GM06990 (cell line): ENCODE measurements at regions not wholly inside any gene's neighbourhood (a gene's known extent, or its start where the extent isn't known, plus 50 kb on each side); places are given as distances from the start of the nearest gene placed in this dataset.
"Not testable (repeated sequence)": the region's sequence is repeated elsewhere in the genome, so short reads cannot be mapped to it uniquely, and the experiment has no call there.

Experiments
- DNase-seq: peaks from one replicate; pipeline ENCODE4 v3.0.0-alpha.2; 2011; ENCODE audit not compliant: insufficient read length; ENCODE audit errors: extremely low read depth
- H3K27me3 ChIP-seq: replicated peaks from 2 replicates; pipeline ENCODE4 v1.6.0; 2011; ENCODE audit warnings: low read length; ENCODE audit not compliant: control insufficient read depth, insufficient read depth
- H3K36me3 ChIP-seq: 2 replicates; pipeline ENCODE4 v1.5.1; 2011; ENCODE audit warnings: low read length; ENCODE audit not compliant: control insufficient read depth, insufficient read depth
- H3K4me3 ChIP-seq: replicated peaks from 2 replicates; pipeline ENCODE4 v1.5.1; 2011; ENCODE audit warnings: low read depth, mild to moderate bottlenecking, control low read depth, low read length
- CTCF ChIP-seq: IDR thresholded peaks from 2 replicates; pipeline ENCODE4 v1.5.1; 2011; ENCODE audit warnings: low read length, control low read depth, mild to moderate bottlenecking, inconsistent platforms; ENCODE audit not compliant: insufficient read depth, poor library complexity, severe bottlenecking

DNA sequence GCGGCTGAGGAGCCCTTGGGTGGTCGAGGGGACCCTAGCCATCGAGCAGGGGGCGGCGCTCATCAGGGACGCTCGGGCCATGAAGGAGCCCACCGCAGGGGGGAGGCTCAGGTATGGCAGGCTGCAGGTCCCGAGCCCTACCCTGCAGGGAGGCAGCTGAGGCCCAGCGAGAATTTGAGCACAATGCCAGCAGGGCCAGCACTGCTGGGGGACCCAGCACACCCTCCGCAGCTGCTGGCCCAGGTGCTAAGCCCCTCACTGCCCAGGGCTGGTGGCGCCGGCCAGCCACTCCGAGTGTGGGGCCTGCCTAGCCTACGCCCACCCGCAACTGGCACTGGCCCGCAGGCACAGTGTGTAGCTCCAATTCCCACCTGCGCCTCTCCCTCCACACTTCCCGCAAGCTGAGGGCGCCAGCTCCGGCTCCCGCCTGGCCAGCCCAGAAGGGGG lies 325.4 kb upstream of the FRG1 start:
- Histone ChIP-seq H3K4me3 (no peak overlapping the region), H3K36me3 (no peaks in the 10 kb centered on the region), H3K27me3 (no peaks in the 10 kb centered on the region)
- no peak for TF ChIP-seq CTCF
- DNase-seq: no peak

GRCh38 chr4:189617741-189618140 lies 322.9 kb upstream of the FRG1 start:
- not testable (repeated sequence) for H3K4me3 ChIP-seq, DNase-seq, H3K27me3 ChIP-seq, H3K36me3 ChIP-seq

- DNase-seq, H3K27me3 ChIP-seq, H3K36me3 ChIP-seq, H3K4me3 ChIP-seq: not testable (repeated sequence)
Observed at GRCh38 chr4:189619441-189620250, 321.0 kb upstream of the FRG1 start.

DNA sequence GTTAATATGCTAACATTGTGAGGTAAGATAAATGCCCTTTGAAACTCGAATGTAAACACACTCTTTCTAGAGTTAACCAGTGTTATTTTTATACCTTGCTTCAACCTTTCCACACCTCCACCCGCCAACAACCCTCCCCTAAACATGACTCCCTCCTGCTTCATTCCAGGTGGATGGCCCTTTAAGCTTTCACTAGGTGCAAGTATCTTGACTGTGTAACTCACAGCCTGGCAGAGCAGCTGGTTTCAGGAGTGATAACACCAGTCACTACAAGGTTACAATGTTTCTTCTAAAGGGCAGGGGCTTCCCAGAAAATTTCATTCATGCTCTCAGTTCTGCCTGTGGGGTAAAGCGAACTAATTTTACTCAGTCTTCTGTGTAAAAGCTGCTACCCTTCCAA lies 318.1 kb upstream of the FRG1 start:
- not testable (repeated sequence) for H3K27me3 ChIP-seq, H3K36me3 ChIP-seq, DNase-seq

GRCh38 chr4:189627041-189627440 lies 313.6 kb upstream of the FRG1 start:
- H3K36me3 ChIP-seq, DNase-seq, H3K4me3 ChIP-seq, H3K27me3 ChIP-seq: not testable (repeated sequence)

More for the DNA sequence above, 318.1 kb upstream of the FRG1 start:
- H3K4me3 ChIP-seq: not testable (repeated sequence)

- not testable (repeated sequence) for H3K4me3 ChIP-seq, DNase-seq, H3K36me3 ChIP-seq, H3K27me3 ChIP-seq
Observed at GRCh38 chr4:189629733-189630132, 310.9 kb upstream of the FRG1 start.

- not testable (repeated sequence) for DNase-seq, H3K27me3 ChIP-seq, H3K4me3 ChIP-seq, H3K36me3 ChIP-seq
Observed at GRCh38 chr4:189630913-189631567, 309.6 kb upstream of the FRG1 start.

GRCh38 chr4:189631568-189631916 lies 309.1 kb upstream of the FRG1 start:
- H3K27me3 ChIP-seq, H3K36me3 ChIP-seq, DNase-seq, H3K4me3 ChIP-seq: not testable (repeated sequence)

DNA sequence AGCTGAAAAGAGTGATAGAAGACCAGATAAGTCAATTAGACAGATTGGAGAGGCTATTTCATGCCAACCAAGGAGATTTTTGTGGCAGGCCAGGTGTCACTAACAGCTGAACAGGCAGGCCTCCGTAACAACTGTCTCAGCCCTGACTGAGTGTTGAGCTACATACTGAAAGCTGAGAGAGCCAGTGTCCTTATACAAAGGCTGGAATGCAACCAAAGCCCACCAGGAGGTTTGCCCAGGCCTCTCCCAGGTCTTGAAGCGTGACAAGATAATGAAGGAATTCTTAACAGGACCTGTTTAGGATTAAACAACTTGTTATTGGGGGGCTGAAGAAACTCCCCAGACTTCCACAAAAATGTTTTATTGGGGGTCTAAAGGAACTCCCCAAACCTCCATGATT lies 290.2 kb upstream of the FRG1 start:
- not testable (repeated sequence) for H3K36me3 ChIP-seq, DNase-seq, H3K4me3 ChIP-seq, H3K27me3 ChIP-seq

DNA sequence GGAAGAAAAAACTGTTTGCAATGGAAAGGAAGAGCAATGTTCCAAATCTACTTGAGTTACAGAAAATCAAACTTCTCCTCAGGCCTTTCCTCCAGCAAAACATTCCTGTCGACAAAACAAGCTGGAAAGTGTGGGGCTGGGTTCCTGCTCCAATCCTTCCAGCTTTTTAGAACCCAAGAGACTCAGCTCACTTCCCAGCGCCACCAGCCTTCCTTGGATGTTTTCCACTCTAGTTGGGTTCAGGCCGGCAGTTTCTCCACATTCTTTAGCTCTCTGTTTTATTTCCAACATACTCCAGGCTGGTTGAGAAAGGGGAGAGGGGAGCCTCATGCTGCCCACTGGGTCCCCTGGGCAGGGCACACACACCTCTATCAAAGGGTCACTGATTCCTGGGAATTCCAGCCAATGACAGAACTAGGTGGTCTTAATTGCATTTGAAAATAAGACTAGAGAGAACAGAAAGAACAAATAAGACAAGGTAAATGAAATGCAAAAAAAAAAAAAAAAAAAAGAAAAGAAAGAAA lies 287.5 kb upstream of the FRG1 start:
- H3K27me3 ChIP-seq, H3K4me3 ChIP-seq, DNase-seq, H3K36me3 ChIP-seq: not testable (repeated sequence)

GRCh38 chr4:189653983-189654382 lies 286.7 kb upstream of the FRG1 start:
- H3K27me3 ChIP-seq, DNase-seq, H3K4me3 ChIP-seq, H3K36me3 ChIP-seq: not testable (repeated sequence)

DNA sequence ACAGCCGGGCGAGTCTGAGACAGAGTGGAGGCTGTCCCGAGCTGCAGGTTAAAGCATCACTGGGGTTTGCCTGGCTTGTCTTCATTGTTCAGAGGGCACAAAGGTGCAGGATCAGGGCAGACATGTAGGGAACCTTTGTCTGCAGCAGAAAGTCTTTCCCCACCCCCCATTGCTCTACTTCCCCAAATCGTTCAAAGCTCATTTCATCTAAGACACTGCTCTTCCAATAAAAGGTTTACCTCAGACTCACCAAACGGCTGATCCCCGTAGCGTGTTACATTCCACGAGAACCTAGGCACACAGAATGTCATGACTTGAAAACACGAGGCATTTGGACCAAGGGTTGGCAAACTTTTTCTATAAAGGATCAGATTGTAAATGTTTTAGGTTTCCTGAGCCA lies 286.3 kb upstream of the FRG1 start:
- not testable (repeated sequence) for H3K4me3 ChIP-seq, H3K27me3 ChIP-seq, H3K36me3 ChIP-seq, DNase-seq

DNA sequence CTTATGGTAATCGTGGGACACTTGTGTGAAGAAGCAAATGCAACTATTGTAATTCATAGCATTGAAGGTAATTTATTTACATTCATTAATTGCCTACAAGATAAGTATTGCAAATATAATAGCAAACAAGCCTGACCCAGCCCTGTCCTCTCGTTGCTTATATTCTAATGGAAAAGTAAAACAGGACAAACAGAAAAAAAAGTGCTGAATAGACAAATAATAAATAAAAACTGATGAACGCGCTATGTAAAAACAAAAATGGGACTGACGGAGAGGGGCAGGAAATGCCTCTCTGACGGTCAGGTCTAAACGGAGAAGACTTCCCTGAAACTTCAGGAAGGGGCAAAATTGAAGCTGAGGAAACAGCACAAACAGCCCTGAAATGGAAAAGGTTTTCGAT lies 284.9 kb upstream of the FRG1 start:
- not testable (repeated sequence) for H3K36me3 ChIP-seq, H3K4me3 ChIP-seq, H3K27me3 ChIP-seq, DNase-seq
